ENCODE measurements at regions not wholly inside any gene's neighbourhood (a gene's known extent, or its start where the extent isn't known, plus 50 kb on each side); places are given as distances from the start of the nearest gene placed in this dataset.

GRCh38 chr1:57494530-57495079 is 70.7 kb upstream of the DAB1 start:
- DNase-seq (ENCODE audit: low read depth in 2 of 2): no peak

GRCh38 chr1:57492586-57493226 is 68.8 kb upstream of the DAB1 start:
- no peak for DNase-seq (ENCODE audit: low read depth in 2 of 2)

DNA sequence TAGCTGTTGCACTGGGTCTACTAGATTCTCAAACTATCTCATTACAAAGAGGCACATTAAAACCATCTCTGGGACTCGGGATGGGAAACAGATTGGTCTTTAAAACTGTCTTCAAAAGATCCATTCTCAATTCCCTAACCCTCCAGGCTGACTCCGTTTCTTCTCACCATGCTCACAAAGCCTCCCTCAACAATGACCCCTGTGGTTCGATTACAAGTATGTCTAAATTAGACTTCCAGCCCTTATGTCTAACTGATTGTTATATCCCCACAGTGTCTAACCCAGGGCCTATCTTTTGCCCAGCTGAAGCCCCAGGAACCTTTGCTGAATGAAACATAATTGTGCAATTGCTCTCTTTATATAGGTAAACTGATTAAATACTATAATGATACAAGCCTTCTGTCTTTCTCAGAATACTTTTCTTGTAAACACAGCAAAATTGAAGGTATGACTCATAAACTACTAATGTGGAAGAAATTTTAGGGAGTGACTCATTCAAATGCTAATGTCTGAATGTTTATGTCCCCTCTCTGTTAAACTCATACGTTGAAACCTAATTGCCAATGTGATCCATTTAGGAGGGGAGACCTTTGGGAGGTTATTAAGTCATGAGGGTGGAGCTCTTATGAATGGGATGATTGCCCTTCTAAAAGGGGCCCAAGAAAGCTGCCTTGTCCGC is 65.6 kb upstream of the DAB1 start:
- no peak for DNase-seq (ENCODE audit: low read depth in 2 of 2)

- no peak for DNase-seq (ENCODE audit: low read depth in 2 of 2)
Observed at GRCh38 chr1:57485643-57486042, 61.8 kb upstream of the DAB1 start.

- DNase-seq (ENCODE audit: low read depth in 2 of 2): no peak
Observed at GRCh38 chr1:57483954-57484353, 60.1 kb upstream of the DAB1 start.

- DNase-seq (ENCODE audit: low read depth in 2 of 2): no peak
Observed at GRCh38 chr1:57479471-57479870, 55.6 kb upstream of the DAB1 start.

- DNase-seq (ENCODE audit: low read depth in 2 of 2): no peak
Observed at GRCh38 chr1:57475366-57475765, 51.5 kb upstream of the DAB1 start.

- no peak for DNase-seq (ENCODE audit: low read depth in 2 of 2)
Observed at GRCh38 chr1:57474137-57474750, 50.4 kb upstream of the DAB1 start.

Data from stimulated activated CD4-positive, alpha-beta T cell treated with anti-CD3 and anti-CD28 coated beads, Interleukin-1b, Interleukin-23, amount 100 ng/mL, for 1 hour (primary cell).